Breast epithelium (tissue), 3 donors: ENCODE measurements at regions not wholly inside any gene's neighbourhood (a gene's known extent, or its start where the extent isn't known, plus 50 kb on each side); places are given as distances from the start of the nearest gene placed in this dataset.

ENCODE experiments used
- POLR2A ChIP-seq: fragments of 450-650 bp; IDR thresholded peaks from one replicate; pipeline ENCODE4 v1.6.1; 2016; ENCODE audit warnings: antibody characterized with exemption, mild to moderate bottlenecking, moderate library complexity
- POLR2AphosphoS5 ChIP-seq, 3 donors: sonication (generic); formaldehyde crosslinking; IDR thresholded peaks; one replicate each; pipeline ENCODE4 v1.6.1; 2017; ENCODE audit warnings: antibody characterized with exemption in 3 of 3
- TF ChIP-seq, protein P1 (sequence below), 3 donors: fragments of 450-650 bp; IDR thresholded peaks; one replicate each; pipeline ENCODE4 v1.5.1; 2016 to 2017; ENCODE audit warnings: antibody characterized with exemption in 3 of 3, mild to moderate bottlenecking in 3 of 3, moderate library complexity in 3 of 3

DNA sequence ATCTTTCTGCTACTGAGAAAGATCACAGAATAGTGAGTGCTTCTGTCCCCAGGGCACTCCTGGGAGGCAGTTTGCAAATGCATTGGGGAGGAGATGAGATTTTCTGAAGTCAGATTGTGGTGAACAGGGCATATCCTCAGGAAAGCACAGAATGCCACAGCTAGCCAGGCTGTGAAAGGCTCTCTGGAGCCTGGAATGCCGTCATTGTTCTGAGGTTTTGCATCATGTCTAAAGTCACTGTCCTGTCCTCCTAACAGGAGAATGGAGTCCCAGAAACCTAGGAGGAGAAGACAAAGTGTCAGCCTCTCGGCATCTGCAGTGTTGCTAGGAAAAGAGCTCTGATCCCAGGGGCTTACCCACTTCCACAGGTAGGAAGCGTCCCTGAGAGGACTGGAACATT lies 69.2 kb upstream of the IGFBP3 start:
- TF ChIP-seq, protein P1, sequence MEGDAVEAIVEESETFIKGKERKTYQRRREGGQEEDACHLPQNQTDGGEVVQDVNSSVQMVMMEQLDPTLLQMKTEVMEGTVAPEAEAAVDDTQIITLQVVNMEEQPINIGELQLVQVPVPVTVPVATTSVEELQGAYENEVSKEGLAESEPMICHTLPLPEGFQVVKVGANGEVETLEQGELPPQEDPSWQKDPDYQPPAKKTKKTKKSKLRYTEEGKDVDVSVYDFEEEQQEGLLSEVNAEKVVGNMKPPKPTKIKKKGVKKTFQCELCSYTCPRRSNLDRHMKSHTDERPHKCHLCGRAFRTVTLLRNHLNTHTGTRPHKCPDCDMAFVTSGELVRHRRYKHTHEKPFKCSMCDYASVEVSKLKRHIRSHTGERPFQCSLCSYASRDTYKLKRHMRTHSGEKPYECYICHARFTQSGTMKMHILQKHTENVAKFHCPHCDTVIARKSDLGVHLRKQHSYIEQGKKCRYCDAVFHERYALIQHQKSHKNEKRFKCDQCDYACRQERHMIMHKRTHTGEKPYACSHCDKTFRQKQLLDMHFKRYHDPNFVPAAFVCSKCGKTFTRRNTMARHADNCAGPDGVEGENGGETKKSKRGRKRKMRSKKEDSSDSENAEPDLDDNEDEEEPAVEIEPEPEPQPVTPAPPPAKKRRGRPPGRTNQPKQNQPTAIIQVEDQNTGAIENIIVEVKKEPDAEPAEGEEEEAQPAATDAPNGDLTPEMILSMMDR (IDR thresholded peaks at IDR 0.05): no peak
- TF ChIP-seq POLR2A (no peak), POLR2AphosphoS5 (IDR thresholded peaks at IDR 0.05) (no peak)
